BE2C (cell line): ENCODE measurements at regions not wholly inside any gene's neighbourhood (a gene's known extent, or its start where the extent isn't known, plus 50 kb on each side); places are given as distances from the start of the nearest gene placed in this dataset.

Experiments used
- DNase-seq: peaks from one replicate; pipeline ENCODE4 v3.0.0-alpha.2; 2020
- H3K27me3 ChIP-seq: fragments of 250-450 bp; sonication (Bioruptor Pico); 2 replicates; pipeline ENCODE4 v1.5.1; 2020; ENCODE audit warnings: mild to moderate bottlenecking
- H3K36me3 ChIP-seq: fragments of 250-450 bp; sonication (Bioruptor Pico); 2 replicates; pipeline ENCODE4 v1.5.1; 2020; ENCODE audit warnings: mild to moderate bottlenecking
- H3K4me1 ChIP-seq: fragments of 250-450 bp; sonication (Bioruptor Pico); 2 replicates; pipeline ENCODE4 v1.5.1; 2020
- H3K4me3 ChIP-seq: 2 replicates; pipeline ENCODE4 v1.5.1; 2011; ENCODE audit warnings: low read depth, low read length
- H3K9me3 ChIP-seq: fragments of 250-450 bp; sonication (Bioruptor Pico); 2 replicates; pipeline ENCODE4 v1.5.1; 2020
- TF ChIP-seq, protein P1 (sequence below): IDR thresholded peaks from 2 replicates; pipeline ENCODE4 v1.5.1; 2012; ENCODE audit warnings: mild to moderate bottlenecking, low read depth, low read length

DNA sequence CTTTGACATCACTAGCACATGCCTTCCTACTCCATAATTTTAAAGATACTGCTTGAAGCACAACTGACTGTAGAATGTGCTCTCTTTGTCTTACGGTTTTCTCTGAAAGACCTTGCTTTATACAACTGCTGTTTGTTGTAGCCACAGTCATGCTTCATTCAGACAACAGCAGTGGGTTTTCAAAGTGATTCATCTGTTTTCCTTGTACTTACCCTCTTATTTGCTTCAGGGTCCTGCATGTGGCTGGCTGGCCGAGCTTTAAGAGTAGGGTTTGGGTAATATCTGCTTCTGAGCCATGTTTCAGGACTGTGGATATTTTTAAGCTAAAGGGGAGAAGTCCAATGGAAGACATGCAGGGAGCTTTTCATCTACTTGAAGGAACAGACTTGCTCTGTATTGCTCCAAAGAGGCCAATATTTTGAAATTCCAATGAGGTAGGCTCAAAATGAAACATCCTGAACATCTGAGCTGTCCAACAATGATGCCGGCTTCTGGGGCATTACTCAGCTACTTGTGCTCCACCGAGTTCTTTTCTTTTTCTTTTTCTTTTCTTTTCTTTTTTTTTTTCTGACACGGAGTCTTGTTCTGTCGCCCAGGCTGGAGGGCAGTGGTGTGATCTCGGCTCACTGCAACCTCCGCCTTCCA lies 160.2 kb upstream of the SGK1 start:
- TF ChIP-seq, protein P1, sequence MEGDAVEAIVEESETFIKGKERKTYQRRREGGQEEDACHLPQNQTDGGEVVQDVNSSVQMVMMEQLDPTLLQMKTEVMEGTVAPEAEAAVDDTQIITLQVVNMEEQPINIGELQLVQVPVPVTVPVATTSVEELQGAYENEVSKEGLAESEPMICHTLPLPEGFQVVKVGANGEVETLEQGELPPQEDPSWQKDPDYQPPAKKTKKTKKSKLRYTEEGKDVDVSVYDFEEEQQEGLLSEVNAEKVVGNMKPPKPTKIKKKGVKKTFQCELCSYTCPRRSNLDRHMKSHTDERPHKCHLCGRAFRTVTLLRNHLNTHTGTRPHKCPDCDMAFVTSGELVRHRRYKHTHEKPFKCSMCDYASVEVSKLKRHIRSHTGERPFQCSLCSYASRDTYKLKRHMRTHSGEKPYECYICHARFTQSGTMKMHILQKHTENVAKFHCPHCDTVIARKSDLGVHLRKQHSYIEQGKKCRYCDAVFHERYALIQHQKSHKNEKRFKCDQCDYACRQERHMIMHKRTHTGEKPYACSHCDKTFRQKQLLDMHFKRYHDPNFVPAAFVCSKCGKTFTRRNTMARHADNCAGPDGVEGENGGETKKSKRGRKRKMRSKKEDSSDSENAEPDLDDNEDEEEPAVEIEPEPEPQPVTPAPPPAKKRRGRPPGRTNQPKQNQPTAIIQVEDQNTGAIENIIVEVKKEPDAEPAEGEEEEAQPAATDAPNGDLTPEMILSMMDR: no peak
- no peak for DNase-seq

DNA sequence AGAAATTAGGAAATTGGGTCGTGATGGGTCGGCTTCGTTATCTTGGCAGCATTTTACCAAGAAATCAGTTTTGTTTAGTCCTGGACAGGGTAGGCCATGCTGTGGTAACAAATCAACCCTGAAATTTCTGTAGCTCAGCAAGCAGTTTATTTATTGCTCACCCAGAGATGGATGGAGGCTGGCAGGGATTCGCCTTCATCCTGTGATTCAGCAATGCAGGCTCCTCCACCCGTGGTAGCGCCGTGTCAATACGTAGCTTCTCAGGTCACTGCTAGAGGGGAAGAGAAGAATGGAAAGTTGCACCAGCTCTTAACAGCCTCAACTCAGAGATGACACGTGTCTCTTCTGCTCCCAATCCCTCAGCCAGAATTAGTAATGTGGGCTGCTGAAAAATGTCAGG lies 157.0 kb upstream of the SGK1 start:
- Histone ChIP-seq H3K36me3 (no peaks in the 10 kb centered on the region), H3K9me3 (no peaks in the 10 kb centered on the region), H3K27me3 (no peaks in the 10 kb centered on the region), H3K4me1 (no peaks in the 10 kb centered on the region), H3K4me3 (no peak overlapping the region)
- TF ChIP-seq, protein P1: no peak
- no peak for DNase-seq

More for the DNA sequence above, 160.2 kb upstream of the SGK1 start:
- Histone ChIP-seq H3K36me3 (no peaks in the 10 kb centered on the region), H3K27me3 (no peaks in the 10 kb centered on the region), H3K4me1 (no peaks in the 10 kb centered on the region), H3K9me3 (no peaks in the 10 kb centered on the region), H3K4me3 (no peak overlapping the region)

DNA sequence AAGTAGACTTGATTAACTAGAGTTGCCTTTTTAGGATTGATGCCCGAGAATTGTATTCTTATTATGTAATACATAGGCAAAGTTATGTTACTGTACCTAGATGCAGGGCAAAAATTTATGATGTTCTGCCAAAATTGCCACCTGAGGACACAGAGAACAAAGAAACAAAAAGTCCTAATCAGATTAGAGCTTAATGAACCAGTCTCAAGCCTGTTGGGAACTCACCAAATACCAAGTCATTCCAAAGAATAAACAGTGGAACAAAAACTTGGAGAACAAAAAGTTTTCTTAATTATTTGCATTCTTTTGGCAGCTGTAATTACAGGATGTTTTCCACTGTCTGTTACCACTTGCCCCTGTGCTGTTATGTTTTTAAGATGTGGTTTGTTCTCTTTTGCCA lies 154.7 kb upstream of the SGK1 start:
- Histone ChIP-seq H3K9me3 (no peaks in the 10 kb centered on the region), H3K27me3 (no peaks in the 10 kb centered on the region), H3K4me1 (no peaks in the 10 kb centered on the region; the same call in 1 of the 2 replicates), H3K36me3 (no peaks in the 10 kb centered on the region), H3K4me3 (no peak overlapping the region)
- DNase-seq: no peak
- TF ChIP-seq, protein P1: no peak

DNA sequence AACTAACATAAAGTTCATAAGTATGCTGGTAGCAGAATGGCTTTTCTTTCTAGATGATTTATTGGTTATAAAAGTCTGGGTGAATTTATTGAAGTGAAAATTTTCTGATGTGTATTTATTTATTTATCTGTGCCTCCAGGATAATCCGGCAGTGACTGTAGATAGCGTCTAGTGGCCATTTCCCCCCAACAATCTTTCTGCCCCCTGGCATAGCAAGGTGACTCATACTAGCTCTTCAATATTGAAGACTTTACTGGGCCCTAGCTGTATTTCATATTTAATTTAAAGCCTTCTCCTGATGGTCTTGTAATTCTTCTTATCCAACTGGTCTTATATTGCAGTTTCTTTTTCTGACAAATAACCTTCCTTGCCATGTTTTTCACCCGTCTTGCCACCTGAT lies 154.1 kb upstream of the SGK1 start:
- Histone ChIP-seq H3K4me3 (no peak overlapping the region), H3K9me3 (no peaks in the 10 kb centered on the region), H3K36me3 (no peaks in the 10 kb centered on the region), H3K27me3 (no peaks in the 10 kb centered on the region), H3K4me1 (peaks cover 1% of the 10 kb centered on the region; the same call in 1 of the 2 replicates)
- DNase-seq: no peak
- TF ChIP-seq, protein P1: no peak

DNA sequence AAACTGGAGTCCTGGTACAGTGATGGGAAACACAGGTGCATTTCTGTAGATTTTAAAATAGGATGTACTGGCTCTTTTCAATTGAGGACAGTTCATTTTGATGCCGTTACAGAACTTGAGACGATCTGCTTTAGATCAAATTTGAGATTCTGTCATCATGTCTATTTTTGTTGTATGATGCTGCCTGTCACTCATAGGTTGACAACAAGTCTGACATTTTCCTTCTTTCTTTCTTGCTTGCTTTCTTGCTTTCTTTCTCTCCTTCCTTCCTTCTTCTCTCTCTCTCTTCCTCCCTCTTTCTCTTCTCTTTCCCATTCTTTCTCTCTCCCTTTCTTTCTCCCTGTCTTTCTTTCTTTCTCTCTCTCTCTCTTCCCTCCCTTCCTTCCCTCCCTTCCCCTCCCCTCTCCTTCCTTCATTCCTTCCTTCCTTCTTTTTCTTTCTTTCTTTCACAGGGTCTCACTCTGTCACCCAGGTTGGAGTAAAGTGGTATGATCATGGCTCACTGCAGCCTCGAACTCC lies 152.6 kb upstream of the SGK1 start:
- Histone ChIP-seq H3K9me3 (no peaks in the 10 kb centered on the region), H3K4me3 (no peak overlapping the region), H3K27me3 (no peaks in the 10 kb centered on the region), H3K4me1 (peaks cover 5% of the 10 kb centered on the region; the same call in 1 of the 2 replicates), H3K36me3 (no peaks in the 10 kb centered on the region)
- TF ChIP-seq, protein P1: no peak
- DNase-seq: no peak

DNA sequence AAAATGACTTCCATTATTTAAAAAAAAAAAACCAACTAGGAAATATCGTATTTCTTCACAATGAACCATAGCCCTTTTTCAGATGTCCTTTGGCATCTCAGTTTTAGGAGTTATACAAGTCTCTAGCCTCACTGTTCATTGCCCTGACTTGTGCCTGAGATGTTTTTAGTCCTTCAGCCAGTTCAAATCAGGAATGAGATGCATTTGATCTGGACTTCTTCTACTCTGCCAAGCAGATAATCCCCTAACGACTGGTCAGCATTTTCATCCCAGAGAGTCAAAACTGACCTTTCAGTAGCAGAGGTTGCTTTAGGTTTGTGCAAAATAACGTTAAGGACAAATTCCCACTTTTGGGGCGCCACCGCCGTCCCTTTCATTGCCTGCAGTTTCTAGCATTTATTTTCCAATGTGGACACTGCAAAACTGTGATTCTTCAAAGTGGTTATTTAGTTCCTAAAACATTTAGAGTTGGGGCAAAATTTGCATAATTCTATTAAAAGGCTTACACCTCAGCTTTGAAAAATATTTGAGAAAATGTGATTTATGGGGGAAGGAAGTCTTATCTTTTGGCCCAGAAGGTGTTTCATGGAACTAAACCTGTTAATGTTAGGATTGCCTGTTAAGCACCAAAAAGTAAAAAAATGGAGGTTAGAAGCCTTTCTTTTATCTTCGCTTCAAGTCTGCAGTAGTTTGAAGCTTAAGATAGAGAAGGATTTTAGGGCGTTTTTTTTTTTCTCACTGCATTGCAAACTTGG lies 152.0 kb upstream of the SGK1 start:
- no peaks in the 10 kb centered on the region for H3K9me3 ChIP-seq
- no peaks in the 10 kb centered on the region for H3K27me3 ChIP-seq
- H3K4me1 ChIP-seq: peaks cover 5% of the 10 kb centered on the region; the same call in 1 of the 2 replicates
- TF ChIP-seq, protein P1: no peak
- H3K36me3 ChIP-seq: no peaks in the 10 kb centered on the region
- no peak for DNase-seq
- H3K4me3 ChIP-seq: no peak overlapping the region
